GM23338 (cell line): ENCODE measurements at regions not wholly inside any gene's neighbourhood (a gene's known extent, or its start where the extent isn't known, plus 50 kb on each side); places are given as distances from the start of the nearest gene placed in this dataset.

Experiments
- ATAC-seq: fragments of 200-7000 bp; cut with Tn5 transposase; 3 replicates; pipeline ENCODE4 v1.9.1; 2020
- DNase-seq: peaks from one replicate; pipeline ENCODE4 v3.0.0-alpha.2; 2015; ENCODE audit warnings: low spot score
- H2AFZ ChIP-seq: fragments of 200-600 bp; sonication (generic); 2 replicates; pipeline ENCODE4 v1.8.0; 2016; ENCODE audit warnings: antibody characterized with exemption, mild to moderate bottlenecking, moderate library complexity
- H3F3A ChIP-seq: fragments of 200-600 bp; sonication (generic); replicated peaks from 2 replicates; pipeline ENCODE4 v1.8.0; 2017; ENCODE audit warnings: antibody characterized with exemption, mixed run types, low read depth
- H3K27ac ChIP-seq: fragments of 200-600 bp; sonication (generic); 2 replicates; pipeline ENCODE4 v1.6.1; 2016; ENCODE audit warnings: low read depth
- H3K27me3 ChIP-seq: fragments of 200-600 bp; sonication (generic); 2 replicates; pipeline ENCODE4 v1.8.0; 2016; ENCODE audit warnings: mild to moderate bottlenecking, mixed run types, moderate library complexity; ENCODE audit not compliant: insufficient read depth
- H3K36me3 ChIP-seq: fragments of 200-600 bp; sonication (generic); 2 replicates; pipeline ENCODE4 v1.8.0; 2016; ENCODE audit warnings: mild to moderate bottlenecking; ENCODE audit not compliant: insufficient read depth
- H3K4me1 ChIP-seq: fragments of 200-600 bp; sonication (generic); 2 replicates; pipeline ENCODE4 v1.8.0; 2016; ENCODE audit warnings: mild to moderate bottlenecking, moderate library complexity; ENCODE audit not compliant: insufficient read depth
- H3K4me2 ChIP-seq: fragments of 200-600 bp; sonication (generic); 2 replicates; pipeline ENCODE4 v1.7.1; 2017; ENCODE audit warnings: mixed run types
- H3K4me3 ChIP-seq: fragments of 200-600 bp; sonication (generic); 2 replicates; pipeline ENCODE4 v1.6.1; 2016; ENCODE audit warnings: mixed run types
- H3K79me2 ChIP-seq: fragments of 200-600 bp; sonication (generic); replicated peaks from 2 replicates; pipeline ENCODE4 v1.8.0; 2017; ENCODE audit warnings: mild to moderate bottlenecking; ENCODE audit not compliant: insufficient read depth
- H3K9me2 ChIP-seq: fragments of 200-600 bp; sonication (generic); 2 replicates; pipeline ENCODE4 v1.8.0; 2017; ENCODE audit not compliant: insufficient read depth
- H4K20me1 ChIP-seq: fragments of 200-600 bp; sonication (generic); replicated peaks from 2 replicates; pipeline ENCODE4 v1.8.0; 2017; ENCODE audit warnings: mild to moderate bottlenecking; ENCODE audit not compliant: insufficient read depth
- H3K27ac Mint-ChIP-seq: 2 replicates; pipeline ENCODE4 v1.8.0; 2020; ENCODE audit warnings: inconsistent platforms, mild to moderate bottlenecking, moderate library complexity, mixed read lengths
- H3K27me3 Mint-ChIP-seq: 3 replicates; pipeline ENCODE4 v1.8.0; 2022; ENCODE audit warnings: low read depth, mild to moderate bottlenecking, moderate library complexity, mixed read lengths, inconsistent platforms; ENCODE audit not compliant: insufficient read depth, poor library complexity
- H3K36me3 Mint-ChIP-seq: 3 replicates; pipeline ENCODE4 v1.8.0; 2021; ENCODE audit warnings: low read depth, mild to moderate bottlenecking, inconsistent platforms, moderate library complexity, mixed read lengths
- H3K4me1 Mint-ChIP-seq: 3 replicates; pipeline ENCODE4 v1.8.0; 2020; ENCODE audit warnings: mild to moderate bottlenecking, inconsistent platforms, mixed read lengths
- H3K4me3 Mint-ChIP-seq: 3 replicates; pipeline ENCODE4 v1.8.0; 2021; ENCODE audit warnings: moderate library complexity, mild to moderate bottlenecking, inconsistent platforms, mixed read lengths
- H3K9me3 Mint-ChIP-seq: 3 replicates; pipeline ENCODE4 v1.8.0; 2020; ENCODE audit warnings: moderate library complexity, mild to moderate bottlenecking, inconsistent platforms, mixed read lengths
- ETS1 ChIP-seq: IDR thresholded peaks from 2 replicates; pipeline ENCODE4 v1.6.1; 2016; ENCODE audit warnings: antibody characterized with exemption
- EZH2phosphoT487 ChIP-seq: fragments of 200-600 bp; sonication (generic); IDR thresholded peaks from one replicate; pipeline ENCODE4 v1.8.1; 2018; ENCODE audit warnings: antibody characterized with exemption; ENCODE audit not compliant: unreplicated experiment
- NANOG ChIP-seq: IDR thresholded peaks from 2 replicates; pipeline ENCODE4 v1.6.1; 2016; ENCODE audit warnings: antibody characterized with exemption, borderline replicate concordance
- POLR2AphosphoS5 ChIP-seq: IDR thresholded peaks from 2 replicates; pipeline ENCODE4 v1.6.1; 2016; ENCODE audit warnings: antibody characterized with exemption, low read depth
- STAT1 ChIP-seq: IDR thresholded peaks from one replicate; pipeline ENCODE4 v1.6.1; 2016; ENCODE audit warnings: antibody characterized with exemption; ENCODE audit not compliant: unreplicated experiment
- ZNF114 ChIP-seq: fragments of 250-450 bp; sonication (Bioruptor Pico); IDR thresholded peaks from 2 replicates; pipeline ENCODE4 v1.5.0; 2020; ENCODE audit warnings: mild to moderate bottlenecking, moderate library complexity
- ZNF331 ChIP-seq: fragments of 250-450 bp; sonication (Bioruptor Pico); IDR thresholded peaks from 2 replicates; pipeline ENCODE4 v1.5.0; 2020; ENCODE audit warnings: low read depth, mild to moderate bottlenecking, moderate library complexity
- TF ChIP-seq, protein P1 (sequence below): fragments of 250-450 bp; sonication (Bioruptor Pico); IDR thresholded peaks from 2 replicates; pipeline ENCODE4 v1.5.0; 2020; ENCODE audit warnings: mild to moderate bottlenecking, moderate library complexity
- TF ChIP-seq, protein P2 (sequence below): IDR thresholded peaks from one replicate; pipeline ENCODE4 v1.6.1; 2018; ENCODE audit warnings: antibody characterized with exemption; ENCODE audit not compliant: unreplicated experiment
- TF ChIP-seq, protein P3 (sequence below), 2 experiments: fragments of 200-600 bp in 1 of 2; sonication (generic) in 1 of 2; conservative IDR thresholded peaks; 2 replicates each; pipeline versions ENCODE4 v1.5.1 to v1.6.1; 2016 to 2017; ENCODE audit warnings: antibody characterized with exemption in 2 of 2, low read depth in 2 of 2, mild to moderate bottlenecking in 2 of 2, moderate library complexity in 1 of 2

GRCh38 chr12:63394983-63395382, 244.0 kb upstream of the AVPR1A start:
- Mint-ChIP-seq H3K4me1 (peaks cover 12% of the 10 kb centered on the region; the same call in 2 of the 3 replicates), H3K27ac (no peak overlapping the region), H3K9me3 (peaks cover 2% of the 10 kb centered on the region; the same call in 1 of the 3 replicates), H3K36me3 (no peaks in the 10 kb centered on the region), H3K27me3 (peaks cover 2% of the 10 kb centered on the region), H3K4me3 (no peak overlapping the region)
- H3K27me3 ChIP-seq, result no peaks in the 10 kb centered on the region
- H3K4me2 ChIP-seq, result no peak overlapping the region
- no peaks in the 10 kb centered on the region for H3K79me2 ChIP-seq
- H3F3A ChIP-seq, result no peaks in the 10 kb centered on the region
- H3K9me2 ChIP-seq, result no peaks in the 10 kb centered on the region
- H3K4me3 ChIP-seq, result no peak overlapping the region
- H3K27ac ChIP-seq, result no peak overlapping the region
- peaks cover 9% of the 10 kb centered on the region; the same call in 1 of the 2 replicates for H3K4me1 ChIP-seq
- no peak overlapping the region for H2AFZ ChIP-seq
- DNase-seq (no peak), ATAC-seq (no peak)
- TF ChIP-seq, protein P1, sequence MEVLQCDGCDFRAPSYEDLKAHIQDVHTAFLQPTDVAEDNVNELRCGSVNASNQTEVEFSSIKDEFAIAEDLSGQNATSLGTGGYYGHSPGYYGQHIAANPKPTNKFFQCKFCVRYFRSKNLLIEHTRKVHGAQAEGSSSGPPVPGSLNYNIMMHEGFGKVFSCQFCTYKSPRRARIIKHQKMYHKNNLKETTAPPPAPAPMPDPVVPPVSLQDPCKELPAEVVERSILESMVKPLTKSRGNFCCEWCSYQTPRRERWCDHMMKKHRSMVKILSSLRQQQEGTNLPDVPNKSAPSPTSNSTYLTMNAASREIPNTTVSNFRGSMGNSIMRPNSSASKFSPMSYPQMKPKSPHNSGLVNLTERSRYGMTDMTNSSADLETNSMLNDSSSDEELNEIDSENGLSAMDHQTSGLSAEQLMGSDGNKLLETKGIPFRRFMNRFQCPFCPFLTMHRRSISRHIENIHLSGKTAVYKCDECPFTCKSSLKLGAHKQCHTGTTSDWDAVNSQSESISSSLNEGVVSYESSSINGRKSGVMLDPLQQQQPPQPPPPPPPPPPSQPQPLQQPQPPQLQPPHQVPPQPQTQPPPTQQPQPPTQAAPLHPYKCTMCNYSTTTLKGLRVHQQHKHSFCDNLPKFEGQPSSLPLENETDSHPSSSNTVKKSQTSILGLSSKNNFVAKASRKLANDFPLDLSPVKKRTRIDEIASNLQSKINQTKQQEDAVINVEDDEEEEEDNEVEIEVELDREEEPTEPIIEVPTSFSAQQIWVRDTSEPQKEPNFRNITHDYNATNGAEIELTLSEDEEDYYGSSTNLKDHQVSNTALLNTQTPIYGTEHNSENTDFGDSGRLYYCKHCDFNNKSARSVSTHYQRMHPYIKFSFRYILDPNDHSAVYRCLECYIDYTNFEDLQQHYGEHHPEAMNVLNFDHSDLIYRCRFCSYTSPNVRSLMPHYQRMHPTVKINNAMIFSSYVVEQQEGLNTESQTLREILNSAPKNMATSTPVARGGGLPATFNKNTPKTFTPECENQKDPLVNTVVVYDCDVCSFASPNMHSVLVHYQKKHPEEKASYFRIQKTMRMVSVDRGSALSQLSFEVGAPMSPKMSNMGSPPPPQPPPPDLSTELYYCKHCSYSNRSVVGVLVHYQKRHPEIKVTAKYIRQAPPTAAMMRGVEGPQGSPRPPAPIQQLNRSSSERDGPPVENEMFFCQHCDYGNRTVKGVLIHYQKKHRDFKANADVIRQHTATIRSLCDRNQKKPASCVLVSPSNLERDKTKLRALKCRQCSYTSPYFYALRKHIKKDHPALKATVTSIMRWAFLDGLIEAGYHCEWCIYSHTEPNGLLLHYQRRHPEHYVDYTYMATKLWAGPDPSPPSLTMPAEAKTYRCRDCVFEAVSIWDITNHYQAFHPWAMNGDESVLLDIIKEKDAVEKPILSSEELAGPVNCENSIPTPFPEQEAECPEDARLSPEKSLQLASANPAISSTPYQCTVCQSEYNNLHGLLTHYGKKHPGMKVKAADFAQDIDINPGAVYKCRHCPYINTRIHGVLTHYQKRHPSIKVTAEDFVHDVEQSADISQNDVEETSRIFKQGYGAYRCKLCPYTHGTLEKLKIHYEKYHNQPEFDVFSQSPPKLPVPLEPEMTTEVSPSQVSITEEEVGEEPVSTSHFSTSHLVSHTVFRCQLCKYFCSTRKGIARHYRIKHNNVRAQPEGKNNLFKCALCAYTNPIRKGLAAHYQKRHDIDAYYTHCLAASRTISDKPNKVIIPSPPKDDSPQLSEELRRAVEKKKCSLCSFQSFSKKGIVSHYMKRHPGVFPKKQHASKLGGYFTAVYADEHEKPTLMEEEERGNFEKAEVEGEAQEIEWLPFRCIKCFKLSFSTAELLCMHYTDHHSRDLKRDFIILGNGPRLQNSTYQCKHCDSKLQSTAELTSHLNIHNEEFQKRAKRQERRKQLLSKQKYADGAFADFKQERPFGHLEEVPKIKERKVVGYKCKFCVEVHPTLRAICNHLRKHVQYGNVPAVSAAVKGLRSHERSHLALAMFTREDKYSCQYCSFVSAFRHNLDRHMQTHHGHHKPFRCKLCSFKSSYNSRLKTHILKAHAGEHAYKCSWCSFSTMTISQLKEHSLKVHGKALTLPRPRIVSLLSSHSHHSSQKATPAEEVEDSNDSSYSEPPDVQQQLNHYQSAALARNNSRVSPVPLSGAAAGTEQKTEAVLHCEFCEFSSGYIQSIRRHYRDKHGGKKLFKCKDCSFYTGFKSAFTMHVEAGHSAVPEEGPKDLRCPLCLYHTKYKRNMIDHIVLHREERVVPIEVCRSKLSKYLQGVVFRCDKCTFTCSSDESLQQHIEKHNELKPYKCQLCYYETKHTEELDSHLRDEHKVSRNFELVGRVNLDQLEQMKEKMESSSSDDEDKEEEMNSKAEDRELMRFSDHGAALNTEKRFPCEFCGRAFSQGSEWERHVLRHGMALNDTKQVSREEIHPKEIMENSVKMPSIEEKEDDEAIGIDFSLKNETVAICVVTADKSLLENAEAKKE (CRISPR knock-in tag), result no peak
- no peaks in the 10 kb centered on the region for H3K36me3 ChIP-seq
- H4K20me1 ChIP-seq, result no peaks in the 10 kb centered on the region

GRCh38 chr12:63394349-63394748, 243.3 kb upstream of the AVPR1A start:
- H3K4me2 ChIP-seq, result no peak overlapping the region
- no peak for DNase-seq
- H3K4me3 ChIP-seq, result no peak overlapping the region
- no peaks in the 10 kb centered on the region for H3K9me2 ChIP-seq
- Mint-ChIP-seq H3K4me3 (no peak overlapping the region), H3K27ac (no peak overlapping the region), H3K27me3 (peaks cover 3% of the 10 kb centered on the region), H3K4me1 (peaks cover 18% of the 10 kb centered on the region; the same call in 2 of the 3 replicates), H3K36me3 (no peaks in the 10 kb centered on the region), H3K9me3 (peaks cover 2% of the 10 kb centered on the region; the same call in 1 of the 3 replicates)
- H3K4me1 ChIP-seq, result peaks cover 12% of the 10 kb centered on the region; the same call in 1 of the 2 replicates
- H3F3A ChIP-seq, result no peaks in the 10 kb centered on the region
- no peaks in the 10 kb centered on the region for H3K27me3 ChIP-seq
- no peak overlapping the region for H2AFZ ChIP-seq
- no peak for ATAC-seq
- H3K79me2 ChIP-seq, result no peaks in the 10 kb centered on the region
- no peaks in the 10 kb centered on the region for H3K36me3 ChIP-seq
- no peak overlapping the region for H3K27ac ChIP-seq
- no peaks in the 10 kb centered on the region for H4K20me1 ChIP-seq
- no peak for TF ChIP-seq STAT1
- TF ChIP-seq EZH2phosphoT487, result no peak
- no peak for TF ChIP-seq POLR2AphosphoS5
- TF ChIP-seq ZNF331 (CRISPR knock-in tag), result no peak
- TF ChIP-seq, protein P2, sequence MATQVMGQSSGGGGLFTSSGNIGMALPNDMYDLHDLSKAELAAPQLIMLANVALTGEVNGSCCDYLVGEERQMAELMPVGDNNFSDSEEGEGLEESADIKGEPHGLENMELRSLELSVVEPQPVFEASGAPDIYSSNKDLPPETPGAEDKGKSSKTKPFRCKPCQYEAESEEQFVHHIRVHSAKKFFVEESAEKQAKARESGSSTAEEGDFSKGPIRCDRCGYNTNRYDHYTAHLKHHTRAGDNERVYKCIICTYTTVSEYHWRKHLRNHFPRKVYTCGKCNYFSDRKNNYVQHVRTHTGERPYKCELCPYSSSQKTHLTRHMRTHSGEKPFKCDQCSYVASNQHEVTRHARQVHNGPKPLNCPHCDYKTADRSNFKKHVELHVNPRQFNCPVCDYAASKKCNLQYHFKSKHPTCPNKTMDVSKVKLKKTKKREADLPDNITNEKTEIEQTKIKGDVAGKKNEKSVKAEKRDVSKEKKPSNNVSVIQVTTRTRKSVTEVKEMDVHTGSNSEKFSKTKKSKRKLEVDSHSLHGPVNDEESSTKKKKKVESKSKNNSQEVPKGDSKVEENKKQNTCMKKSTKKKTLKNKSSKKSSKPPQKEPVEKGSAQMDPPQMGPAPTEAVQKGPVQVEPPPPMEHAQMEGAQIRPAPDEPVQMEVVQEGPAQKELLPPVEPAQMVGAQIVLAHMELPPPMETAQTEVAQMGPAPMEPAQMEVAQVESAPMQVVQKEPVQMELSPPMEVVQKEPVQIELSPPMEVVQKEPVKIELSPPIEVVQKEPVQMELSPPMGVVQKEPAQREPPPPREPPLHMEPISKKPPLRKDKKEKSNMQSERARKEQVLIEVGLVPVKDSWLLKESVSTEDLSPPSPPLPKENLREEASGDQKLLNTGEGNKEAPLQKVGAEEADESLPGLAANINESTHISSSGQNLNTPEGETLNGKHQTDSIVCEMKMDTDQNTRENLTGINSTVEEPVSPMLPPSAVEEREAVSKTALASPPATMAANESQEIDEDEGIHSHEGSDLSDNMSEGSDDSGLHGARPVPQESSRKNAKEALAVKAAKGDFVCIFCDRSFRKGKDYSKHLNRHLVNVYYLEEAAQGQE, result no peak
- TF ChIP-seq, protein P3, sequence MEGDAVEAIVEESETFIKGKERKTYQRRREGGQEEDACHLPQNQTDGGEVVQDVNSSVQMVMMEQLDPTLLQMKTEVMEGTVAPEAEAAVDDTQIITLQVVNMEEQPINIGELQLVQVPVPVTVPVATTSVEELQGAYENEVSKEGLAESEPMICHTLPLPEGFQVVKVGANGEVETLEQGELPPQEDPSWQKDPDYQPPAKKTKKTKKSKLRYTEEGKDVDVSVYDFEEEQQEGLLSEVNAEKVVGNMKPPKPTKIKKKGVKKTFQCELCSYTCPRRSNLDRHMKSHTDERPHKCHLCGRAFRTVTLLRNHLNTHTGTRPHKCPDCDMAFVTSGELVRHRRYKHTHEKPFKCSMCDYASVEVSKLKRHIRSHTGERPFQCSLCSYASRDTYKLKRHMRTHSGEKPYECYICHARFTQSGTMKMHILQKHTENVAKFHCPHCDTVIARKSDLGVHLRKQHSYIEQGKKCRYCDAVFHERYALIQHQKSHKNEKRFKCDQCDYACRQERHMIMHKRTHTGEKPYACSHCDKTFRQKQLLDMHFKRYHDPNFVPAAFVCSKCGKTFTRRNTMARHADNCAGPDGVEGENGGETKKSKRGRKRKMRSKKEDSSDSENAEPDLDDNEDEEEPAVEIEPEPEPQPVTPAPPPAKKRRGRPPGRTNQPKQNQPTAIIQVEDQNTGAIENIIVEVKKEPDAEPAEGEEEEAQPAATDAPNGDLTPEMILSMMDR (conservative IDR thresholded peaks at IDR 0.05; ENCODE audit: low read depth in 2 of 2), result no peak
- TF ChIP-seq ZNF114 (CRISPR knock-in tag), result no peak
- no peak for TF ChIP-seq NANOG
- TF ChIP-seq ETS1, result no peak
